Ovary (tissue), 7 donors: ENCODE measurements at regions not wholly inside any gene's neighbourhood (a gene's known extent, or its start where the extent isn't known, plus 50 kb on each side); places are given as distances from the start of the nearest gene placed in this dataset.

ENCODE experiments used
- DNase-seq, 5 donors: peaks; one replicate each; pipeline ENCODE4 v3.0.0-alpha.2; 2019 to 2020
- H3K27ac ChIP-seq, 2 donors: fragments of 200-600 bp; one replicate each; pipeline versions ENCODE4 v1.5.1 to v1.8.0; 2019 to 2022
- H3K27me3 ChIP-seq: fragments of 200-600 bp; one replicate; pipeline ENCODE4 v1.8.0; 2022
- H3K36me3 ChIP-seq: fragments of 200-600 bp; sonication (generic); one replicate; pipeline ENCODE4 v1.5.1; 2019
- H3K4me1 ChIP-seq: one replicate; pipeline ENCODE4 v1.8.1; 2013; ENCODE audit warnings: mild to moderate bottlenecking, moderate library complexity; ENCODE audit not compliant: insufficient read depth
- H3K4me3 ChIP-seq: fragments of 200-600 bp; sonication (generic); one replicate; pipeline ENCODE4 v1.5.1; 2017
- H3K9me3 ChIP-seq, 2 donors: fragments of 200-600 bp in 1 of 2; sonication (generic) in 1 of 2; one replicate each; pipeline versions ENCODE4 v1.5.1 to v1.8.1; 2013 to 2019; ENCODE audit warnings: mild to moderate bottlenecking in 1 of 2, moderate library complexity in 1 of 2
- EP300 ChIP-seq: sonication (generic); formaldehyde crosslinking; IDR thresholded peaks from one replicate; pipeline ENCODE4 v1.6.1; 2017; ENCODE audit warnings: antibody characterized with exemption
- POLR2A ChIP-seq: fragments of 450-650 bp; IDR thresholded peaks from one replicate; pipeline ENCODE4 v1.6.1; 2017; ENCODE audit warnings: antibody characterized with exemption, mild to moderate bottlenecking, moderate library complexity
- WGBS, 3 donors: extraction: QIAGEN DNeasy Blood & Tissue Kit in 1 of 3; methylation state at CpG; one replicate each; pipeline versions ENCODE4 v1.1.5 to v1.1.7; 2013 to 2017; 5-methylcytosine and 5-hydroxymethylcytosine counted together
- intact Hi-C, 4 donors: fragments of 100-400 bp; cut with DNase I; formaldehyde crosslinking; loops; one replicate each; pipeline versions ENCODE4 v1.11.0 to v1.15.1; 2022 to 2023
- TF ChIP-seq, protein P1 (sequence below), 3 donors: fragments of 450-650 bp in 2 of 3; fragments of 200-600 bp in 1 of 3; IDR thresholded peaks; one replicate each; pipeline versions ENCODE4 v1.5.1 to v1.8.0; 2016 to 2022; ENCODE audit warnings: antibody characterized with exemption in 3 of 3, mild to moderate bottlenecking in 1 of 3
- donor health status: DM: no; HTN: no; CAD: no; lungs with moderate emphysema.
- donor health status: DM: no; HTN: no; CAD: no.
- donor health status: Bipolar disorder and iron deficiency.
- donor health status: DM: no; HTN: no; CAD: no.
- donor health status: DM: yes; HTN: yes; CAD: no.

- peak in 3 of 5 donors; percentile 18 to 49 (median 39) for DNase-seq
- Histone ChIP-seq H3K27me3 (no peaks in the 10 kb centered on the region), H3K4me1 (peaks cover 4% of the 10 kb centered on the region), H3K4me3 (no peak overlapping the region), H3K36me3 (no peaks in the 10 kb centered on the region), H3K9me3 (no peaks in the 10 kb centered on the region), H3K27ac (no peak overlapping the region)
- 12 to 16% (median 16%) methylated on average over 4 of the region's 4 CpGs for WGBS, 3 donors
- TF ChIP-seq, protein P1, sequence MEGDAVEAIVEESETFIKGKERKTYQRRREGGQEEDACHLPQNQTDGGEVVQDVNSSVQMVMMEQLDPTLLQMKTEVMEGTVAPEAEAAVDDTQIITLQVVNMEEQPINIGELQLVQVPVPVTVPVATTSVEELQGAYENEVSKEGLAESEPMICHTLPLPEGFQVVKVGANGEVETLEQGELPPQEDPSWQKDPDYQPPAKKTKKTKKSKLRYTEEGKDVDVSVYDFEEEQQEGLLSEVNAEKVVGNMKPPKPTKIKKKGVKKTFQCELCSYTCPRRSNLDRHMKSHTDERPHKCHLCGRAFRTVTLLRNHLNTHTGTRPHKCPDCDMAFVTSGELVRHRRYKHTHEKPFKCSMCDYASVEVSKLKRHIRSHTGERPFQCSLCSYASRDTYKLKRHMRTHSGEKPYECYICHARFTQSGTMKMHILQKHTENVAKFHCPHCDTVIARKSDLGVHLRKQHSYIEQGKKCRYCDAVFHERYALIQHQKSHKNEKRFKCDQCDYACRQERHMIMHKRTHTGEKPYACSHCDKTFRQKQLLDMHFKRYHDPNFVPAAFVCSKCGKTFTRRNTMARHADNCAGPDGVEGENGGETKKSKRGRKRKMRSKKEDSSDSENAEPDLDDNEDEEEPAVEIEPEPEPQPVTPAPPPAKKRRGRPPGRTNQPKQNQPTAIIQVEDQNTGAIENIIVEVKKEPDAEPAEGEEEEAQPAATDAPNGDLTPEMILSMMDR (IDR thresholded peaks at IDR 0.05): no peak
- TF ChIP-seq POLR2A (no peak), EP300 (no peak)
- intact Hi-C loops: no loop called here
Measured at GRCh38 chr1:87968197-87968955, 639.7 kb downstream of the LMO4 start.

DNA sequence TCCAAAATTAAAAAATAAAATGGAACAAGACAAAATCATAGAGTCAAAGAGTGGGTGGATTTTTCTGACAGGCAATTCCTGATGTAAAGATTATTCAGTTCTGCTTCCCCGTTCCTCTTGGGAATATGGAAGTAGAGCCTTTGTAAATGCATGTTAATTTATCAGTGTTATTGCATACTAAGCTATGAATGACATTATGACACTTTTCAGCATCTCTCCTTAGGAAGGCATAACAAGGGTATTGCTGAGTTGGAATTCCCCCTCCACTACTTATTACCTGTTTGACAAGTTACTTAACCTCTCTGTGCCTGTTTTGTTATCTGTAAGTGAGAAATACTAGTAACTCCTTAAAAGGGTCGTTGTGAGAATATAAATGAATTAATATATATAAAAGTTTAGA, 640.4 kb downstream of the LMO4 start:
- Histone ChIP-seq H3K36me3 (no peaks in the 10 kb centered on the region), H3K4me1 (peaks cover 4% of the 10 kb centered on the region), H3K4me3 (no peak overlapping the region), H3K27ac (no peak overlapping the region), H3K9me3 (no peaks in the 10 kb centered on the region), H3K27me3 (no peaks in the 10 kb centered on the region)
- intact Hi-C loops: no loop called here
- 46 to 64% (median 53%) methylated on average over 2 of the region's 2 CpGs for WGBS, 3 donors
- DNase-seq: no peak
- TF ChIP-seq, protein P1 (IDR thresholded peaks at IDR 0.05): no peak
- TF ChIP-seq POLR2A: no peak

DNA sequence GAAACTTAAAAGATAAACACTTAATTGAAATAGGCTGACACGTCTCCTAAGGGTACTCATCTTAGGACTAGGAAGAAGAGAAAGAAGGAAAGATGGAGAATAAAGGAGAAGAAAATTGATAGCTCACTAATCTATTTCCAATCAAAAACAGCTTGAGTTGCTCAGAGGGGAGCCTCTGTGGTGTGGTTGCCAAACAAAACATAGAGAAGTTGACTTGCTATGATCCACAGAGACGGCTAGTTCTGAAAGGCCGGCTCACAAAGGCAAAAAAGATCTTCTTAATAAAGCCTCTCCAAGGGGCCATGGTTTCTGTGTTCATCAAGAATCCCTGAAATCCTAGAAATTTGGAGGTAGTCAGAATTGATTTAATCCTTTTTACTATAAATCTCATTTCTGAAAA, 644.1 kb downstream of the LMO4 start:
- TF ChIP-seq POLR2A (no peak), EP300 (no peak)
- TF ChIP-seq, protein P1 (IDR thresholded peaks at IDR 0.05): no peak
- no peaks in the 10 kb centered on the region for H3K9me3 ChIP-seq
- no peak for DNase-seq
- intact Hi-C loops: no loop called here
- WGBS, 3 donors: 84 to 92% (median 91%) methylated on average over 3 of the region's 3 CpGs
- H3K27ac ChIP-seq: no peak overlapping the region
- H3K4me1 ChIP-seq: peaks cover 4% of the 10 kb centered on the region
- H3K36me3 ChIP-seq: no peaks in the 10 kb centered on the region
- no peaks in the 10 kb centered on the region for H3K27me3 ChIP-seq
- no peak overlapping the region for H3K4me3 ChIP-seq

DNA sequence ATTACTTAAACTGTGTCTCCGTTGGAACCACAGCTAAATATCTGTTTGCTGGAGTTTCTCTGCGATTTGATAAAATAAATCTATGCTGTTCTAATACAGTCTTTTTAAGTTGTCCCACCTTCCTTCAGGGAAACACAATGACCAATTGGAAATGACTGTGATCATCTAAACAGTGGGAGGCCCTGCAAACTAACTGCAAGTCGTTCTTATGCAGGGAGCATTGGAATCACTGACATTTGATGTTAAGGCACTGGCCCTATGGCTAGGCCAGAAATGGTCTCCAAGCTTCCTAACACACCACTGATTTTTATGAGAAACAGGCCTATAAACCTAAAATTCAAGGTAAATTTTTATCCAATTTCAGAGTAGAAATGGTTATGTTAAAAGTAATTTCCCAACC, 645.2 kb downstream of the LMO4 start:
- H3K27me3 ChIP-seq: no peaks in the 10 kb centered on the region
- TF ChIP-seq EP300 (no peak), POLR2A (no peak)
- TF ChIP-seq, protein P1 (IDR thresholded peaks at IDR 0.05): no peak
- H3K4me3 ChIP-seq: no peak overlapping the region
- H3K4me1 ChIP-seq: no peaks in the 10 kb centered on the region
- no peak for DNase-seq
- no peak overlapping the region for H3K27ac ChIP-seq
- no peaks in the 10 kb centered on the region for H3K36me3 ChIP-seq
- H3K9me3 ChIP-seq: no peaks in the 10 kb centered on the region
- intact Hi-C loops: no loop called here
- WGBS, 3 donors: 86 to 92% (median 87%) methylated on average over 3 of the region's 3 CpGs
